Nephron (organoid): ENCODE measurements at regions not wholly inside any gene's neighbourhood (a gene's known extent, or its start where the extent isn't known, plus 50 kb on each side); places are given as distances from the start of the nearest gene placed in this dataset.
"Not testable (repeated sequence)": the region's sequence is repeated elsewhere in the genome, so short reads cannot be mapped to it uniquely, and the experiment has no call there.

Experiments
- H3K27ac Mint-ChIP-seq, 3 experiments: 2 replicates each; pipeline ENCODE4 v1.8.0; 2020; ENCODE audit warnings: mixed read lengths in 3 of 3, mild to moderate bottlenecking in 2 of 3, moderate library complexity in 1 of 3
- H3K27me3 Mint-ChIP-seq: 2 replicates; pipeline ENCODE4 v1.8.0; 2021; ENCODE audit warnings: low read depth, mild to moderate bottlenecking, moderate library complexity, mixed read lengths
- H3K36me3 Mint-ChIP-seq: 2 replicates; pipeline ENCODE4 v1.8.0; 2020; ENCODE audit warnings: low read depth, mixed read lengths
- H3K4me1 Mint-ChIP-seq: 2 replicates; pipeline ENCODE4 v1.8.0; 2020; ENCODE audit warnings: mixed read lengths
- H3K4me3 Mint-ChIP-seq, 3 experiments: 2 replicates each; pipeline ENCODE4 v1.8.0; 2020; ENCODE audit warnings: mild to moderate bottlenecking in 3 of 3, mixed read lengths in 3 of 3, moderate library complexity in 2 of 3
- H3K9me3 Mint-ChIP-seq: 2 replicates; pipeline ENCODE4 v1.8.0; 2020; ENCODE audit warnings: mixed read lengths
- CTCF ChIP-seq, 3 experiments: fragments of 200-600 bp; sonication (generic); IDR thresholded peaks; one replicate each; pipeline ENCODE4 v1.5.0; 2021; ENCODE audit warnings: antibody characterized with exemption in 3 of 3; ENCODE audit not compliant: unreplicated experiment in 3 of 3

- H3K27me3 Mint-ChIP-seq = no peaks in the 10 kb centered on the region
- H3K27ac Mint-ChIP-seq = no peak overlapping the region
- no peak for TF ChIP-seq CTCF (IDR thresholded peaks at IDR 0.05; ENCODE audit: unreplicated experiment in 3 of 3)
- H3K4me1 Mint-ChIP-seq = no peaks in the 10 kb centered on the region
- peaks cover 3% of the 10 kb centered on the region for H3K9me3 Mint-ChIP-seq
- no peak overlapping the region for H3K4me3 Mint-ChIP-seq
- H3K36me3 Mint-ChIP-seq = no peaks in the 10 kb centered on the region
Observed at GRCh38 chr18:64679121-64679520, 530.2 kb upstream of the LINC00305 start.

GRCh38 chr18:64678048-64678447, 529.2 kb upstream of the LINC00305 start:
- Mint-ChIP-seq H3K36me3 (no peaks in the 10 kb centered on the region), H3K4me3 (no peak overlapping the region), H3K9me3 (peaks cover 3% of the 10 kb centered on the region), H3K4me1 (no peaks in the 10 kb centered on the region), H3K27ac (no peak overlapping the region), H3K27me3 (no peaks in the 10 kb centered on the region)
- TF ChIP-seq CTCF (IDR thresholded peaks at IDR 0.05; ENCODE audit: unreplicated experiment in 3 of 3) = no peak

- Mint-ChIP-seq H3K4me1 (no peaks in the 10 kb centered on the region), H3K27me3 (no peaks in the 10 kb centered on the region), H3K9me3 (peaks cover 3% of the 10 kb centered on the region), H3K27ac (no peak overlapping the region), H3K4me3 (no peak overlapping the region), H3K36me3 (no peaks in the 10 kb centered on the region)
- TF ChIP-seq CTCF (IDR thresholded peaks at IDR 0.05; ENCODE audit: unreplicated experiment in 3 of 3) = no peak
Observed at GRCh38 chr18:64674694-64675093, 525.8 kb upstream of the LINC00305 start.

GRCh38 chr18:64671293-64671692, 522.4 kb upstream of the LINC00305 start:
- not testable (repeated sequence) for H3K27me3 Mint-ChIP-seq, H3K4me3 Mint-ChIP-seq, H3K27ac Mint-ChIP-seq, H3K4me1 Mint-ChIP-seq, H3K36me3 Mint-ChIP-seq, H3K9me3 Mint-ChIP-seq

GRCh38 chr18:64668461-64668962, 519.6 kb upstream of the LINC00305 start:
- Mint-ChIP-seq H3K36me3 (no peaks in the 10 kb centered on the region), H3K4me1 (no peaks in the 10 kb centered on the region), H3K4me3 (no peak overlapping the region)

GRCh38 chr18:64663086-64663485, 514.2 kb upstream of the LINC00305 start:
- no peak overlapping the region for H3K4me3 Mint-ChIP-seq
- no peaks in the 10 kb centered on the region for H3K27me3 Mint-ChIP-seq
- no peak overlapping the region for H3K27ac Mint-ChIP-seq
- H3K9me3 Mint-ChIP-seq = no peaks in the 10 kb centered on the region
- no peaks in the 10 kb centered on the region for H3K36me3 Mint-ChIP-seq
- no peaks in the 10 kb centered on the region for H3K4me1 Mint-ChIP-seq
- TF ChIP-seq CTCF (IDR thresholded peaks at IDR 0.05; ENCODE audit: unreplicated experiment in 3 of 3) = no peak

More at GRCh38 chr18:64668461-64668962, 519.6 kb upstream of the LINC00305 start:
- TF ChIP-seq CTCF (IDR thresholded peaks at IDR 0.05; ENCODE audit: unreplicated experiment in 3 of 3) = no peak
- Mint-ChIP-seq H3K27ac (no peak overlapping the region), H3K27me3 (no peaks in the 10 kb centered on the region), H3K9me3 (peaks cover 3% of the 10 kb centered on the region)
